ENCODE measurements at regions not wholly inside any gene's neighbourhood (a gene's known extent, or its start where the extent isn't known, plus 50 kb on each side); places are given as distances from the start of the nearest gene placed in this dataset.
A peak's percentile ranks its signal among the peaks of the same experiment; 100 is the strongest.

DNA sequence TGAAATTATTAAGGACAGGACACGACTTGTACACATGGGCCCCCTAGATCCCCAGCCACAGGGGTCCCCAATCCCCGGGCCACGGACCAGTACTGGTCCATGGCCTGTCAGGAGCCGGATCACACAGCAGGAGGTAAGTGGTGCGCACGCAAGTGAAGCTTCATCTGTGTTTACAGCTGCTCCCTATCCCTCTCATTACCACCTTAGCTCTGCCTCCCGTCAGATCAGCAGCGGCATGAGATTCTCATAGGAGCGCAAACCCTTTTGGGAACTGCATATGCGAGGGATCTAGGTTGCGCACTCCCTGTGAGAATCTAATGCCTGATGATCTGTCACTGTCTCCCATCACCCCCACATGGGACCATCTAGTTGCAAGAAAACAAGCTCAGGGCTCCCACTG, 137.8 kb upstream of the ZFHX3 start:
- ATAC-seq, result no peak
- TF ChIP-seq TOX (CRISPR knock-in tag; IDR thresholded peaks at IDR 0.05; ENCODE audit: borderline replicate concordance), result no peak
- no peak for TF ChIP-seq ESRRG (CRISPR knock-in tag; IDR thresholded peaks at IDR 0.05)
- TF ChIP-seq ZC3H10 (CRISPR knock-in tag; IDR thresholded peaks at IDR 0.05), result no peak
- no peak for TF ChIP-seq ZNF70 (CRISPR knock-in tag; IDR thresholded peaks at IDR 0.05)
- TF ChIP-seq, protein P1, sequence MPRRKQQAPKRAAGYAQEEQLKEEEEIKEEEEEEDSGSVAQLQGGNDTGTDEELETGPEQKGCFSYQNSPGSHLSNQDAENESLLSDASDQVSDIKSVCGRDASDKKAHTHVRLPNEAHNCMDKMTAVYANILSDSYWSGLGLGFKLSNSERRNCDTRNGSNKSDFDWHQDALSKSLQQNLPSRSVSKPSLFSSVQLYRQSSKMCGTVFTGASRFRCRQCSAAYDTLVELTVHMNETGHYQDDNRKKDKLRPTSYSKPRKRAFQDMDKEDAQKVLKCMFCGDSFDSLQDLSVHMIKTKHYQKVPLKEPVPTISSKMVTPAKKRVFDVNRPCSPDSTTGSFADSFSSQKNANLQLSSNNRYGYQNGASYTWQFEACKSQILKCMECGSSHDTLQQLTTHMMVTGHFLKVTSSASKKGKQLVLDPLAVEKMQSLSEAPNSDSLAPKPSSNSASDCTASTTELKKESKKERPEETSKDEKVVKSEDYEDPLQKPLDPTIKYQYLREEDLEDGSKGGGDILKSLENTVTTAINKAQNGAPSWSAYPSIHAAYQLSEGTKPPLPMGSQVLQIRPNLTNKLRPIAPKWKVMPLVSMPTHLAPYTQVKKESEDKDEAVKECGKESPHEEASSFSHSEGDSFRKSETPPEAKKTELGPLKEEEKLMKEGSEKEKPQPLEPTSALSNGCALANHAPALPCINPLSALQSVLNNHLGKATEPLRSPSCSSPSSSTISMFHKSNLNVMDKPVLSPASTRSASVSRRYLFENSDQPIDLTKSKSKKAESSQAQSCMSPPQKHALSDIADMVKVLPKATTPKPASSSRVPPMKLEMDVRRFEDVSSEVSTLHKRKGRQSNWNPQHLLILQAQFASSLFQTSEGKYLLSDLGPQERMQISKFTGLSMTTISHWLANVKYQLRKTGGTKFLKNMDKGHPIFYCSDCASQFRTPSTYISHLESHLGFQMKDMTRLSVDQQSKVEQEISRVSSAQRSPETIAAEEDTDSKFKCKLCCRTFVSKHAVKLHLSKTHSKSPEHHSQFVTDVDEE (CRISPR knock-in tag; IDR thresholded peaks at IDR 0.05), result no peak
- TF ChIP-seq ARNTL (CRISPR knock-in tag; IDR thresholded peaks at IDR 0.05; ENCODE audit: borderline replicate concordance, low read depth), result no peak
- TF ChIP-seq PPARA (CRISPR knock-in tag; IDR thresholded peaks at IDR 0.05; ENCODE audit: borderline replicate concordance), result no peak
- no peak for TF ChIP-seq ZFP3 (CRISPR knock-in tag; IDR thresholded peaks at IDR 0.05)
- no peak for TF ChIP-seq ZFP30 (CRISPR knock-in tag; IDR thresholded peaks at IDR 0.05)
- TF ChIP-seq, protein P2, sequence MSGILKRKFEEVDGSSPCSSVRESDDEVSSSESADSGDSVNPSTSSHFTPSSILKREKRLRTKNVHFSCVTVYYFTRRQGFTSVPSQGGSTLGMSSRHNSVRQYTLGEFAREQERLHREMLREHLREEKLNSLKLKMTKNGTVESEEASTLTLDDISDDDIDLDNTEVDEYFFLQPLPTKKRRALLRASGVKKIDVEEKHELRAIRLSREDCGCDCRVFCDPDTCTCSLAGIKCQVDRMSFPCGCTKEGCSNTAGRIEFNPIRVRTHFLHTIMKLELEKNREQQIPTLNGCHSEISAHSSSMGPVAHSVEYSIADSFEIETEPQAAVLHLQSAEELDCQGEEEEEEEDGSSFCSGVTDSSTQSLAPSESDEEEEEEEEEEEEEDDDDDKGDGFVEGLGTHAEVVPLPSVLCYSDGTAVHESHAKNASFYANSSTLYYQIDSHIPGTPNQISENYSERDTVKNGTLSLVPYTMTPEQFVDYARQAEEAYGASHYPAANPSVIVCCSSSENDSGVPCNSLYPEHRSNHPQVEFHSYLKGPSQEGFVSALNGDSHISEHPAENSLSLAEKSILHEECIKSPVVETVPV (CRISPR knock-in tag; IDR thresholded peaks at IDR 0.05), result no peak

DNA sequence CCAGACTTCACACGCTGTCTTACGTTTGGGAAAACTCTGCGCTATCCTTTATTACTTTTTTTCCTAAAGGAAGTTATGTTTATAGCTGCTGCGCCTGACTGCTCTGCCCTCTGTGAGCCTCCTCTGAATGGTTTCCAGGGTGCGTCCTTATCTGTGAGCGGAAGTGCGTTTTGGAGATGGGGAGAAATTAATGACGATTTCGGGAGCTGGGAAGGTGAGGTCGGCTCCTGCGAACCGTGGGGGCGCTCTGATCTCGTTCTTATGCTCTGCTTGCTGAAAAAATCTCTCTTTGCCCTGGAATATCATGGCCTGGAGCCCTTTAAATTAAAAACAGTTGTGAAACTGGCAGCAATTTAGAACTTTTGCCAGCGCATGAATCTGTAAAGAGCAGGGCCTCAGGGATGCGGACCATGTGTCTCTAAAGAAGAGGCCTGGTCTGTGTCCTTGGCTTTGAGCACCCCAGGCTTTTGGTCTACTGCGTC, 135.7 kb upstream of the ZFHX3 start:
- peak; percentile 80 for ATAC-seq
- TF ChIP-seq, protein P1 (CRISPR knock-in tag; IDR thresholded peaks at IDR 0.05), result no peak; the same call in 1 of the 2 replicates
- TF ChIP-seq TCF4 (CRISPR knock-in tag; IDR thresholded peaks at IDR 0.05; ENCODE audit: borderline replicate concordance) (peak; percentile 93; the same call in 1 of the 2 replicates), GLIS3 (CRISPR knock-in tag; IDR thresholded peaks at IDR 0.05) (0 out of 2 replicates have a peak, but pooled peaks have one; percentile 70), ZFP3 (CRISPR knock-in tag; IDR thresholded peaks at IDR 0.05) (no peak), ISL1 (CRISPR knock-in tag; IDR thresholded peaks at IDR 0.05) (no peak)
- TF ChIP-seq, protein P3, sequence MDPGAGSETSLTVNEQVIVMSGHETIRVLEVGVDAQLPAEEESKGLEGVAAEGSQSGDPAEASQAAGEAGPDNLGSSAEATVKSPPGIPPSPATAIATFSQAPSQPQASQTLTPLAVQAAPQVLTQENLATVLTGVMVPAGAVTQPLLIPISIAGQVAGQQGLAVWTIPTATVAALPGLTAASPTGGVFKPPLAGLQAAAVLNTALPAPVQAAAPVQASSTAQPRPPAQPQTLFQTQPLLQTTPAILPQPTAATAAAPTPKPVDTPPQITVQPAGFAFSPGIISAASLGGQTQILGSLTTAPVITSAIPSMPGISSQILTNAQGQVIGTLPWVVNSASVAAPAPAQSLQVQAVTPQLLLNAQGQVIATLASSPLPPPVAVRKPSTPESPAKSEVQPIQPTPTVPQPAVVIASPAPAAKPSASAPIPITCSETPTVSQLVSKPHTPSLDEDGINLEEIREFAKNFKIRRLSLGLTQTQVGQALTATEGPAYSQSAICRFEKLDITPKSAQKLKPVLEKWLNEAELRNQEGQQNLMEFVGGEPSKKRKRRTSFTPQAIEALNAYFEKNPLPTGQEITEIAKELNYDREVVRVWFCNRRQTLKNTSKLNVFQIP (CRISPR knock-in tag; IDR thresholded peaks at IDR 0.05; ENCODE audit: borderline replicate concordance, low read depth), result no peak

DNA sequence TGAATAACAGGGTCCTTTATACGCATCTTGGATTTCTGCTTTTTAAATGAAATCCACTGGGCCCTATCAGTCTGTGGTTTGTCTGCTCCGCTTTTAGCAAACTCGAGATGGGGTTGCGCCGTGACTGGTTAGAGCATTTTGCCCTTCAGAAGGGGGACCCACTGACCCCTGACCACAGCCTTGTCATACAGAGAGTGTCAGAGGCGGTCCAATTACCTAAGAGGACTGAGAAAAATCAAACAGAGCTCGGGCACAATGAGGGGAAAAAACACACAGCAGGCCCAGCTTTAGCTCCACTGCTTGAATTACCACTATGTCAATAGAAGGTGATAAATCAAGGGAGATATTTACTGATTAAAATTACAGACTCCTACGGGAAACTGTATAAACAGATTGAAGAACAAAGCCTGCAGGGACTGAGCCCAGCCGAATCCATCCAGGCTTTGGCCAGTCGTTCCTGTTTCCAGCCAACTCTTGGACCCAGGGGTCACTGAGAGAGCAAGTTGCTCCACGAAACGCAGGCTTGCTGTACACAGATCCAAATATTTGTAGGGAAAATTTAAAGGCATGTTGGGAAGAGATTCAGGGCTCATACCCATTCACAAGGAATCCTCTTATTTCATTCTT, 131.9 kb upstream of the ZFHX3 start:
- ATAC-seq, result no peak
- TF ChIP-seq ZNF8 (CRISPR knock-in tag; IDR thresholded peaks at IDR 0.05) (no peak), ZNF70 (CRISPR knock-in tag; IDR thresholded peaks at IDR 0.05) (no peak), SNAI2 (CRISPR knock-in tag; IDR thresholded peaks at IDR 0.05) (no peak), ZFP30 (CRISPR knock-in tag; IDR thresholded peaks at IDR 0.05) (no peak), TOX (CRISPR knock-in tag; IDR thresholded peaks at IDR 0.05; ENCODE audit: borderline replicate concordance) (no peak), ZC3H10 (CRISPR knock-in tag; IDR thresholded peaks at IDR 0.05) (no peak)

DNA sequence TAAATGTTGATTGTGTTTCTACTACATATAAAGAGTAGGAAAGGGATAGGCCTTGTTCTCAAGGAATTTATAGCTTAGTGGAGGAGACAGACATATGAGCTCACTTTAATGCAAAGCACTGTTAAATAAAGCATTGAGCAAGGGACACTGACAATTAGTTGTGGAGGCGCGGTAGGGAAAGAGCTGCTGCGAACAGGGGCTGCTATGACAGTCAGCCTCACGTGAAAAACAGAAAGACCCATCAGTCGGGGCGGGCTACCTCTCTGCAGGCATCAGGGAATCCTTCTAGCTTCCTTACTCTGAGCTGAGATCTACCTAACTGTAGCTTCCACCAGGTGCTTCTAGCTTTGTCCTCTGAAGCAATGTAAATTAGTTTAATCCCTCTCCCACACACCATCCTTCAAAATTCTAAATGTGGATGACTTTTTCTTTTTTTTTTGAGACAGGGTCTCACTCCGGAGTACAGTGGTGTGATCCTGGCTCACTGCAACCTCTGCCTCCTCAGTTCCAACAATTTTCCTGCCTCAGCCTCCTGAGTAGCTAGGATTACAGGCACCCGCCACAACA, 129.9 kb upstream of the ZFHX3 start:
- ATAC-seq, result no peak
- TF ChIP-seq, protein P3 (CRISPR knock-in tag; IDR thresholded peaks at IDR 0.05; ENCODE audit: borderline replicate concordance, low read depth), result no peak
- TF ChIP-seq BACH2 (CRISPR knock-in tag; IDR thresholded peaks at IDR 0.05; ENCODE audit: borderline replicate concordance) (no peak), ZFP3 (CRISPR knock-in tag; IDR thresholded peaks at IDR 0.05) (no peak), OSR1 (CRISPR knock-in tag; IDR thresholded peaks at IDR 0.05) (no peak)
- TF ChIP-seq, protein P1 (CRISPR knock-in tag; IDR thresholded peaks at IDR 0.05), result no peak
- TF ChIP-seq, protein P4, sequence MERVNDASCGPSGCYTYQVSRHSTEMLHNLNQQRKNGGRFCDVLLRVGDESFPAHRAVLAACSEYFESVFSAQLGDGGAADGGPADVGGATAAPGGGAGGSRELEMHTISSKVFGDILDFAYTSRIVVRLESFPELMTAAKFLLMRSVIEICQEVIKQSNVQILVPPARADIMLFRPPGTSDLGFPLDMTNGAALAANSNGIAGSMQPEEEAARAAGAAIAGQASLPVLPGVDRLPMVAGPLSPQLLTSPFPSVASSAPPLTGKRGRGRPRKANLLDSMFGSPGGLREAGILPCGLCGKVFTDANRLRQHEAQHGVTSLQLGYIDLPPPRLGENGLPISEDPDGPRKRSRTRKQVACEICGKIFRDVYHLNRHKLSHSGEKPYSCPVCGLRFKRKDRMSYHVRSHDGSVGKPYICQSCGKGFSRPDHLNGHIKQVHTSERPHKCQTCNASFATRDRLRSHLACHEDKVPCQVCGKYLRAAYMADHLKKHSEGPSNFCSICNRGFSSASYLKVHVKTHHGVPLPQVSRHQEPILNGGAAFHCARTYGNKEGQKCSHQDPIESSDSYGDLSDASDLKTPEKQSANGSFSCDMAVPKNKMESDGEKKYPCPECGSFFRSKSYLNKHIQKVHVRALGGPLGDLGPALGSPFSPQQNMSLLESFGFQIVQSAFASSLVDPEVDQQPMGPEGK (CRISPR knock-in tag; IDR thresholded peaks at IDR 0.05; ENCODE audit: borderline replicate concordance), result no peak

All from SK-N-SH treated with all-trans-retinoic acid at 6 μM for 48 hours (cell line).